ENCODE measurements at regions not wholly inside any gene's neighbourhood (a gene's known extent, or its start where the extent isn't known, plus 50 kb on each side); places are given as distances from the start of the nearest gene placed in this dataset.

- TF ChIP-seq ZNF30 (CRISPR knock-in tag; IDR thresholded peaks at IDR 0.05) (no peak), ZBTB40 (IDR thresholded peaks at IDR 0.05) (no peak), ZBTB40 (CRISPR knock-in tag; IDR thresholded peaks at IDR 0.05) (peak; percentile 69; the same call in 1 of the 2 replicates), HIC2 (CRISPR knock-in tag; IDR thresholded peaks at IDR 0.05; ENCODE audit: low read depth) (no peak), HNF4G (IDR thresholded peaks at IDR 0.05; ENCODE audit: borderline replicate concordance, low read depth, low read length) (peak; percentile 67; the same call in 1 of the 2 replicates), HNF4G (CRISPR knock-in tag; IDR thresholded peaks at IDR 0.05; ENCODE audit: borderline replicate concordance, low read depth) (peak; percentile 63; the same call in 1 of the 2 replicates), CERS6 (CRISPR knock-in tag; IDR thresholded peaks at IDR 0.05) (no peak), ZNF562 (CRISPR knock-in tag; IDR thresholded peaks at IDR 0.05; ENCODE audit: borderline replicate concordance) (no peak), DDIT3 (CRISPR knock-in tag; IDR thresholded peaks at IDR 0.05) (no peak), NFKBIZ (CRISPR knock-in tag; IDR thresholded peaks at IDR 0.05) (no peak; the same call in 1 of the 2 replicates), ZFP82 (CRISPR knock-in tag; IDR thresholded peaks at IDR 0.05; ENCODE audit: borderline replicate concordance) (no peak), ZNF234 (CRISPR knock-in tag; conservative IDR thresholded peaks at IDR 0.05) (no peak), PRDM15 (CRISPR knock-in tag; IDR thresholded peaks at IDR 0.05) (no peak)
Observed at GRCh38 chr1:56413671-56414199, 165.6 kb downstream of the PLPP3 start (continued).
